ENCODE measurements at regions not wholly inside any gene's neighbourhood (a gene's known extent, or its start where the extent isn't known, plus 50 kb on each side); places are given as distances from the start of the nearest gene placed in this dataset.

DNA sequence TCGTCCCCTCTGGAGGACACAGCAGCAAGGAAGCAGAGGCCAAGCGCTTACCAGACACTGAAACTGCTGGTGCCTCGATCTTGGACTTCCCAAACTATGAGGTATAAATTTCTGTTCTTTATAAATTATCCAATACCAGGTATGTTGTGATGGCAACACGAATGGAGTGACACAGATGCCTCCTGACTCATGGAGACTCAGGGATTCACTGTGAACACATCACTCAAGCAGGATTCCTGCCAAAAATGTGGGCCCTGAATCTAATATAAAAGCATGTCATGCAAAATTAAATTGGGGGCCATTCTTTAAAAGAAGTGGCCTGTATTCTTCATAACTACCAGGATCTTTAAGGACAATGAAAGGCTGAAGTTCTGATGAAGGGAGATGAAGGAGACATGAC, 52.5 kb upstream of the SLC22A23 start:
- no peaks in the 10 kb centered on the region for H3K27me3 ChIP-seq (ENCODE audit: insufficient read depth, low read length, poor library complexity, severe bottlenecking)
- no peak overlapping the region for H3K4me3 ChIP-seq (ENCODE audit: low read length)
- POLR2A ChIA-PET = no interaction called here
- no peaks in the 10 kb centered on the region for H3K9me3 ChIP-seq (ENCODE audit: low read length)
- Mint-ChIP-seq H3K27me3 (peaks cover 6 to 51% of the 10 kb centered on the region in 2 donors), H3K27ac (no peak overlapping the region), H3K36me3 (no peaks in the 10 kb centered on the region), H3K4me1 (no peaks in the 10 kb centered on the region), H3K9me3 (peaks cover 0 to 2% (median 0%) of the 10 kb centered on the region in 5 donors), H3K4me3 (no peak overlapping the region)
- no peaks in the 10 kb centered on the region for H3K4me1 ChIP-seq (ENCODE audit: insufficient read depth, low read length)
- H3K27ac ChIP-seq (ENCODE audit: low read depth, low read length) = no peak overlapping the region
- no peak for DNase-seq
- no peaks in the 10 kb centered on the region for H3K36me3 ChIP-seq (ENCODE audit: insufficient read depth, low read length)
- CTCF ChIA-PET = interaction anchor here (1.0 kb wide), 1 partner anchor 17 kb away, joined by 3 read pairs; no protein-coding TSS in a partner anchor

DNA sequence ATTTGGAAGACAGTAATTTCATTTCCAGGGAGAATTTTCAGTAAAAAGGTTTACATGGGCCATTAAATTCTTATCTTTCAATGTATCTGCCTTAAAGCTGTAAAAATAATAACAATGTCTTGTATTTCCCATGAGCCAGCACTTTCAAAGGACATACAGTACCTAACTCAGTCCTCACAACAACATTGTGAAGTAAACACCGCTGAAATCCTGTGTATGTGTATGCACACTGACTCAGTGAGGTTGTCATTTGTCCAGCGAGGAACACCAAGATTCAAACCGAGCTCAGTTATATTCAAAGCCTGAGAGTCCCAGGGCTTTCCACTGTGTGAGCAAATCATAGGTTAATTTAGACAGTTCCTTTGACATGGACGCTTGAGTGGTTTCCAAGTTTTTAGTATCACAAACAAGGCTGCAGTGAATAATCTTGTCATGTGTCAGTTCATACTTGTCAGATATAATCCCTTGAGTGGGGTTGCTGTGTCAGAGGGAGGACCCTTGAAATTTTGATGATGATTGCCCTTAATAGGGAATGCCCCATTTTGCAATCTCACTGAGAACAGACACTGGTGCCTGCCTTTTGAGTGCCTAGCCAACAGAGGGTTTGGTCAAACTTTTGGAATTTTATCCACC, 50.0 kb upstream of the SLC22A23 start:
- Mint-ChIP-seq H3K27me3 (peaks cover 9 to 33% of the 10 kb centered on the region in 2 donors), H3K4me3 (no peak overlapping the region), H3K36me3 (no peaks in the 10 kb centered on the region), H3K9me3 (peaks cover 0 to 2% (median 0%) of the 10 kb centered on the region in 5 donors), H3K4me1 (no peaks in the 10 kb centered on the region), H3K27ac (no peak overlapping the region)
- Histone ChIP-seq H3K9me3 (ENCODE audit: low read length) (no peaks in the 10 kb centered on the region), H3K27me3 (ENCODE audit: insufficient read depth, low read length, poor library complexity, severe bottlenecking) (no peaks in the 10 kb centered on the region), H3K36me3 (ENCODE audit: insufficient read depth, low read length) (no peaks in the 10 kb centered on the region), H3K4me3 (ENCODE audit: low read length) (no peak overlapping the region), H3K27ac (ENCODE audit: low read depth, low read length) (no peak overlapping the region), H3K4me1 (ENCODE audit: insufficient read depth, low read length) (no peaks in the 10 kb centered on the region)
- ChIA-PET POLR2A (no interaction called here), CTCF (no interaction called here)
- DNase-seq = no peak
